Fibroblast of mammary gland (primary cell): ENCODE measurements at regions not wholly inside any gene's neighbourhood (a gene's known extent, or its start where the extent isn't known, plus 50 kb on each side); places are given as distances from the start of the nearest gene placed in this dataset.
"Not testable (repeated sequence)": the region's sequence is repeated elsewhere in the genome, so short reads cannot be mapped to it uniquely, and the experiment has no call there.

Experiments
- DNase-seq: peaks from one replicate; pipeline ENCODE4 v3.0.0-alpha.2; 2010; ENCODE audit warnings: low read depth
- H3K4me3 ChIP-seq: 2 replicates; pipeline ENCODE4 v1.5.1; 2011; ENCODE audit warnings: low read depth, mild to moderate bottlenecking, low read length, moderate library complexity; ENCODE audit not compliant: control insufficient read depth
- TF ChIP-seq, protein P1 (sequence below): conservative IDR thresholded peaks from 2 replicates; pipeline ENCODE4 v1.5.1; 2011; ENCODE audit warnings: low read depth, low read length, inconsistent platforms; ENCODE audit not compliant: control insufficient read depth, insufficient read depth

GRCh38 chr14:105601360-105602242 is 75.2 kb downstream of the TMEM121 start:
- no peak overlapping the region for H3K4me3 ChIP-seq

GRCh38 chr14:105602243-105602750 is 75.9 kb downstream of the TMEM121 start:
- TF ChIP-seq, protein P1, sequence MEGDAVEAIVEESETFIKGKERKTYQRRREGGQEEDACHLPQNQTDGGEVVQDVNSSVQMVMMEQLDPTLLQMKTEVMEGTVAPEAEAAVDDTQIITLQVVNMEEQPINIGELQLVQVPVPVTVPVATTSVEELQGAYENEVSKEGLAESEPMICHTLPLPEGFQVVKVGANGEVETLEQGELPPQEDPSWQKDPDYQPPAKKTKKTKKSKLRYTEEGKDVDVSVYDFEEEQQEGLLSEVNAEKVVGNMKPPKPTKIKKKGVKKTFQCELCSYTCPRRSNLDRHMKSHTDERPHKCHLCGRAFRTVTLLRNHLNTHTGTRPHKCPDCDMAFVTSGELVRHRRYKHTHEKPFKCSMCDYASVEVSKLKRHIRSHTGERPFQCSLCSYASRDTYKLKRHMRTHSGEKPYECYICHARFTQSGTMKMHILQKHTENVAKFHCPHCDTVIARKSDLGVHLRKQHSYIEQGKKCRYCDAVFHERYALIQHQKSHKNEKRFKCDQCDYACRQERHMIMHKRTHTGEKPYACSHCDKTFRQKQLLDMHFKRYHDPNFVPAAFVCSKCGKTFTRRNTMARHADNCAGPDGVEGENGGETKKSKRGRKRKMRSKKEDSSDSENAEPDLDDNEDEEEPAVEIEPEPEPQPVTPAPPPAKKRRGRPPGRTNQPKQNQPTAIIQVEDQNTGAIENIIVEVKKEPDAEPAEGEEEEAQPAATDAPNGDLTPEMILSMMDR = no peak
- no peak for DNase-seq
- H3K4me3 ChIP-seq = no peak overlapping the region

More at GRCh38 chr14:105601360-105602242, 75.2 kb downstream of the TMEM121 start:
- TF ChIP-seq, protein P1 = no peak
- DNase-seq = no peak

DNA sequence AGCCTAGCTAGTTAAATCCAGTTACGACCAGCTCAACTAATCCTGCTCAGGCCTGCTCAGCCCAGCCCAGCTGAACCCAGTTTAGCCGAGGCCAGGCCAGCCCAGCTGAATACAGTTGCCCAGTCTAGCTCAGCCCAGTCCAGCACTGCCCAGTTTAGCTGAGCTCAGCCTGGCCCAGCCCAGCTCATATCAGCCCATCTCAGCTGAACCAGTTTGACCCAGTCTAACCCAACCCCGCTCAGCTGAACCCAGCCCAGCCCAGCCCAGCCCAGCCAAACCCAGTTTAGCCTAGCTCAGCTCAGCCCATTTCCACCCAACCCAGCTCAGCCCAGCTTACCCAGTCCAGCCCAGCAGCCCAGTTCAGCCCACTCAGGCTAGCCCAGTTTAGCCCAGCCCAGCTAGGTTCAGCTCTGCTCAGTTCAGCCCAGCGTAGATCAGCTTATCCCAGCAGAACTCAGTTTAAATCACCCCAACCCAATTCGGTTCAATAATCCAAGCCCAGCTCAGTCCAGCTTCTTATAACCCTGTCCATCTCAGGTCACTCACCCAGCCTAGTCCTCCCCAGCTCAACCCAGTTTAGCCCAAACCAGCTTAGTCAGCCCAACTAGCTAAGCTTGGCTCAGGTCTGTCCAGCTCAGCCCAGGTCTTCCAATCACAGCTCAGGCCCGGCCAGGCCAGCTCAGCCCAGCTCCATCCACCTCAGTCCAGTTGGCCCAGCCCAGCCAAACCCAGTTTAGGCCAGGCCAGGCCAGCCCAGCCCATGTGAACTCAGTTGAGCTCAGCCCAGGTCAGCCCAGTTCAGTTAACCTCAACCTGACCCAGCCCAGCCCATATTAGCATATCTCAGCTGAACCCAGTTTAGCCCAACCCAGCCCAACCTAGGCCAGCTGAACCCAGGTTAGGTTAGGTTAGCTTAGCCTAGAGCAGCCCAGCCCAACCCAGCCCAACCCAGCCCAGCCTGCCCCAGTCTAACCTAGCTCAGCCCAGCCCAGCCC is 76.7 kb downstream of the TMEM121 start:
- no peak overlapping the region for H3K4me3 ChIP-seq
- DNase-seq = no peak

GRCh38 chr14:105604531-105605463 is 78.4 kb downstream of the TMEM121 start:
- DNase-seq, H3K4me3 ChIP-seq: not testable (repeated sequence)

More for the DNA sequence above, 76.7 kb downstream of the TMEM121 start:
- TF ChIP-seq, protein P1 = no peak

GRCh38 chr14:105605464-105606304 is 79.3 kb downstream of the TMEM121 start:
- TF ChIP-seq, protein P1 = no peak
- H3K4me3 ChIP-seq = no peak overlapping the region
- no peak for DNase-seq

GRCh38 chr14:105606305-105606975 is 80.1 kb downstream of the TMEM121 start:
- not testable (repeated sequence) for H3K4me3 ChIP-seq, DNase-seq

DNA sequence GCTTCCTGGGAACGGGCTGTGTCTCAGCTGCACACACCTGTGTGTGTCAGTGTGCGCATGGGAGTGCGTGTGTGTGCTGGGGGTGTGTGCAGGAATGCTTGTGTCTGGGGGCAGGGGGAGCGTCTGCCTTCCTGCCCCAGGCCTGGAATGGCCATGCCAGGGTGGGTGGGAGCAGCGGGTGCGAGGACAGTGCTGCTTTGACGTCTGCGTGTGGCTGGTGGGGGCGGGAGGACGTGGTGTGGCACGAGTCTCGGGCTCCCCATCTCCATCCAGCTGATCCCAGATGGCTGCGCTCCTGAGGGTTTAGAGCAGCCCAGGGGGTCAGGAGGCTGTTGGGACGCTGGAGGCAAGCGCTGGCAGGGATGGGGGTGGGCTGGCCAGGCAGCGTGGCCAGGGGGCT is 80.6 kb downstream of the TMEM121 start:
- DNase-seq, H3K4me3 ChIP-seq: not testable (repeated sequence)

- DNase-seq = not testable (repeated sequence)
These were observed 88.6 kb downstream of the TMEM121 start for GRCh38 chr14:105614987-105615386.

GRCh38 chr14:105615986-105616801 is 89.8 kb downstream of the TMEM121 start:
- not testable (repeated sequence) for DNase-seq, H3K4me3 ChIP-seq

More at GRCh38 chr14:105614987-105615386, 88.6 kb downstream of the TMEM121 start:
- not testable (repeated sequence) for H3K4me3 ChIP-seq
